Inferior parietal cortex (tissue), 1 donor: ENCODE measurements at regions not wholly inside any gene's neighbourhood (a gene's known extent, or its start where the extent isn't known, plus 50 kb on each side); places are given as distances from the start of the nearest gene placed in this dataset.
"Not testable (repeated sequence)": the region's sequence is repeated elsewhere in the genome, so short reads cannot be mapped to it uniquely, and the experiment has no call there.

Experiments used
- DNase-seq: peaks from one replicate; pipeline ENCODE4 v3.0.0-alpha.2; 2016; ENCODE audit errors: extremely low spot score

GRCh38 chr14:99032759-99033158, 239.2 kb downstream of the BCL11B start:
- no peak for DNase-seq

GRCh38 chr14:99033951-99034350, 238.0 kb downstream of the BCL11B start:
- DNase-seq, result no peak

GRCh38 chr14:99034711-99035171, 237.3 kb downstream of the BCL11B start:
- DNase-seq, result no peak

- peak; percentile 8 for DNase-seq
Observed at GRCh38 chr14:99035268-99035667, 236.7 kb downstream of the BCL11B start.

DNA sequence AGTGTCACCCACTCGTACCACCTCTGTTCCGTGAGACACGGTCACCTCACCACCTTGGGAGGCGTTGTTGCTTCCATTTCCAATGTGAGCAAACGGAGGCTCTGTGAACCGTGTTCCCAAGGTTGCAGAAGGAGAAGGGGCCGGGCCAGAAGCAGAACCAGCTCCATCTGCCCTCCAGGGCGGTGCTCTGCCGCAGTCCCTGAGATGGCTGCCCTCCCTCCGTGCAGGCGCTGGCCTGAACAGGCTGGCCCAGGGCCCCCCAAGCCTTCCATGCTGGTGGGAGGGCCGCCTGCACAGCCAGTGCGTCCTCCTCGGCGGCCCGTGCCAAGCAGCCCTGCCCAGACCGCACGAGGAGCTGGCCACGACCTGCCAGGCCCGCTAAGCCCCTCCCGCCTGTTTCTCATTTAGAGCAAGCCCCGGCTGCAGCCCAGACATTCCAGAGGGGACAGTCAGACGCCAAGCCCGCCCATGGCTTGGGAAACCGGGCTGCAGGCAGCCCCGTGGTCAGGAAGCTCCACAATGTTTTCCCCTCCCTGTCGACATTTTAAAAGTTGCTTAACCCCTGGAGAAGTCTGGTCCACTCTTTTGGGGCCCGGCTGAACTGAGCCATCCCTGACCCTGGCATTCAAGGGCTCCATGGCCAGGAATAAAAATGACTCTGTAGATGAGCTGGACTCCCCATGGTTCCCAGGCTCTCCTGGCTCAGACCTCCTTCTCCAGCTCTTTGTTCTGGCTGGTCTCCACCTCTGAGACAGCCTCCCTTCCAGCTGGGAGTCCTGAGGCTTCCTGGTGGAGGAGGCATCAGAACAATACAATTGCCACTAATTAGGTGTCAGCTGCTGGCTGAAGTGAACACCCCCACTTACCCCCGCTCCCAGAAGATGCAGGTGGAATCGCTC, 236.0 kb downstream of the BCL11B start:
- DNase-seq, result no peak

DNA sequence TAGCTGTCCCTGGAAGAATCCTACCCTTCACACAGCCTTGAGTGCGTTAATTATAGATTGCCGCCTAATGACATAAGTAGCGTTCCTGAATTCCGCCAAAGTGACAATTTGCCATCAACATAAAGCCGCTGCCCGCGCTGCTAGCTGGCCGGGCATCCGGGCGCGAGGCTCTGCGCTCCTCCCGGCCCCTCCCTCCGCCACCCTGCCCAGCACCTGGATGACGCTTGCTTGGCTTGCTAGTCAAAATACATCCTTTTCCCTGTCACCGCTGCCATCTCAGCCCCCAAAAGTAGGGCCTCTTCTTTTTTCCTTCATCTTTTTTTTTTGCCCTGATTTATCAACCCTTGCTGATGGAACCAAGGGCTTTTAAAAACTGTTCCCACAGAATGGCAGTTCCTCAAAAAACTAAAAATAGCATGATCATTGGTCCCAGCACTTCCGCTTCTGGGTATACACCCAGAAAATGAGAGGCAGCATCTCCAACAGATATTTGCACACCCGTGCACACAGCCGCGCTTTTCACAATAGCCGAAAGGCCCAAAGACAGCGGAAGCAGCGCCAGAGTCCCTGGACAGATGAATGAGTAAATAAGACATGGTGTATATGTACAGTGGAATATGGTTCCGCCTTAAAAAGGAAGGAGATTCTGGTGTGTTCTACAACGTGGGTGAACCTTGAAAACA, 235.2 kb downstream of the BCL11B start:
- no peak for DNase-seq

- not testable (repeated sequence) for DNase-seq
Observed at GRCh38 chr14:99037326-99037725, 234.7 kb downstream of the BCL11B start.

DNA sequence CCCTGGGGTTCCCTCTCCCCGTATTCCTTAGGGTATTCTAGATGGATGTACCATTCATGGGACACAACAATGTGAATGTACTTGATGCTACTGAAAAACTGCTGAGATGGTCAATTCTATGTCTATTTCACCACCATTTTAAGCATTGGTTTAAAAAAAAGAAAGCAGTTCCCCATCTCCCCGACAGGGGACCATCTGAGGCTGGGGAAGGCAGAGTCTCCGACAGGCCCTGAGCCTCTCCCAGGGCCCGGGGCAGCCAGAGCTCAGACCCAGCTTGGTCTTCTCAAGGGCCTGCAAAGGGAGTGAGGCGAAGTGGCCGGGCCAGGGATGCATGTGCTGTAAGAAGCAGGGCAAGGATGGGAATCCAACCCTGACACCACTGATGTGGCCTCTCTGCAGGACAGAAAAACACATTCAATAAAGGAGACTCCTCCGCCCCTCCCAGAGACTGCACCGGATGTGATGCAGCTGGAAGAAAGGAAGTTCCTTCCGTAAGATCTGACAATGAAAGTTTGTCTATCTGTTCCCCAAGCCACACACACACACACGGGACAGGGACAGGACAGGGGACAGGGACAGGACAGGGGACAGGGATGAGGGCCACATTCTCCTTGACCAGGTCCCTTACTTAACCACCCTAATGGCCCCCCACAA, 234.1 kb downstream of the BCL11B start:
- DNase-seq, result no peak

DNA sequence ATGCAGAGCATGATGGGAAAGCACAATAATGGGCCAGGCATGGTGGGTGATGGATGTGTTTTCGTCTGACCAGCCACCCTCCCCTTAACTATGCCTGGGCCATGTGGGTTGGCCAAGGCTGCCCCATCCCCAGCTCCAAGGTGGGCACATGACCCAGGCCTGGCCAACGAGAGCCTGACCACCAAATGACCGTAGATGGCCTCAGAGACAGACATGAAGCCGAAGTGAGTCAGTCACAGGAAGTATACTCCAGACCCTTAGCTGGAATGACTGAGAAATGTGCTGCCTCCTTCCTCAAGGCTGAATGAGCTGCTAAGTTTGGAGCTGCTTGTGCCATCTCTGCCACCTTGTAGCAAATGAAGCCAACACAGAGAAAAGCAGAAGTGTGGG, 233.6 kb downstream of the BCL11B start:
- no peak for DNase-seq

DNA sequence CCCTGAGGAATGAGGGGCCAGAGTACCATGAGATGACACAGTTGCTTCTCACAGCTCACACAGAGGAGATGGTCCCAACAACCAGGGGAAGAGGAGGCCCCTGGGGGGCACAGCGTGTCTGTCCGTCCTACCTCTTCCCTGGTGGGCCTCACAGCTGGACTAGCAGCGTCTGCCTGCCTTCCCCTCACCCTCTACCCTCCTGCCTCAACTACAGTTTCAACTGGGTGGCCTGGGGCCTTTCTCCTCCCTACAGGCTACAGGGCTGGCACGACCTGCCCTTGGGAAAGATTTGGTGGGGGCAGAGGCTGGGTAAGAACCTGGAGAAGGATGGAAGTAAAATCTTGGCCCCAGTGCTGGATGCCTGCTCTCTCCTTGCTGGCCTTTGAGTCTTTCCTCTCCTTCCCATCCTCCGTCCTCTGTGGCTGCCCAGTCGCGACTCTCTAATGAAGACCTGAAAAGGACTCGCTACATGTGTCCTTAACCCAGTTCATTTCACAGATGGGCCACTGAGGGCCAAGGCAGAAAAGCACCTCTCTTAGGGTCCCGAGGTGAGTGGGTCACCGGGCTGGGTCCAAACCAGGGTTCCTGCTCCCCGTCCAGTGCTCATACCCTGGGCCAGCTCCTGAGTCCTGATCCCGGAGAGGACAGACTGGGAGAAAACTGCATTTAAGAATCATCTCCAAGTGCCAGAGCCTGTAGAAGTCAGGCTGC, 232.5 kb downstream of the BCL11B start:
- DNase-seq, result no peak

DNA sequence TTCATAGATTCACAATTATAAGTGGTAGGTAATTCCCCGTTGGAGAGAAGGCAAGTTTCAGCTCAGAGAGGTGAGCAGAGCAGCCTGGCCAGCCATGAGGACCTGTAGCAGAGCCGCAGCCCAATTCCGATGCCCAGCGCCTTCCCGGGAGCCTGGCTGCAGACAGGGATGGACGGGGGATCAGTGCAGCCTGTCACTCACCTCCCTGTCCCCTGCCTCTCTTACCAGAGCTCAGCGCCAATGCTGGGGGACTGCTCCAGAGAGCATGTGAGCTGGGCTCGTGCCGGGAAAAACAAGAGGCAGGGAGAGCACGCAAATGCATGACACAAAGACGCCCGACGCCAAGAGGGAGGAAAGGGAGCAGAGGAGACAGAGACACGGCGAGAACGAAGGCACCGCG, 231.9 kb downstream of the BCL11B start:
- no peak for DNase-seq

GRCh38 chr14:99040711-99041110, 231.3 kb downstream of the BCL11B start:
- DNase-seq, result no peak

- DNase-seq, result no peak
Observed at GRCh38 chr14:99041141-99041819, 230.7 kb downstream of the BCL11B start.

DNA sequence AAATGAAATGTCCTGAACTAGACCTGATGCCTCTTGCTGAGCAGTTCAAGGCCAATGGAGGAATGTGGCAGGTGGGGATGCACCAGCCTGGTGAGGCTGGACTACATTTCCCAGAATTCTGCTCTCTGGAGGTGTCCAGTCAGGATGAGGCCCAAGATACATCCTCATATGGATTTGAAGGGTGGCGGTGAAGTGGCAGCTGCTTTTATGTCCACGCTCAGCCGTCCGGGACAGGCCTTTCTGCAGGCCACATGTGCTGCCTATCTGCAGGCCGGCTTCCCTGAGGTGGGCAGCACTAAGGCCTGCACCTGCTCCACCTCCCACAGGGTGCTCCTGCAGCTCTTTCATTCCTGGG, 230.2 kb downstream of the BCL11B start:
- DNase-seq, result no peak

DNA sequence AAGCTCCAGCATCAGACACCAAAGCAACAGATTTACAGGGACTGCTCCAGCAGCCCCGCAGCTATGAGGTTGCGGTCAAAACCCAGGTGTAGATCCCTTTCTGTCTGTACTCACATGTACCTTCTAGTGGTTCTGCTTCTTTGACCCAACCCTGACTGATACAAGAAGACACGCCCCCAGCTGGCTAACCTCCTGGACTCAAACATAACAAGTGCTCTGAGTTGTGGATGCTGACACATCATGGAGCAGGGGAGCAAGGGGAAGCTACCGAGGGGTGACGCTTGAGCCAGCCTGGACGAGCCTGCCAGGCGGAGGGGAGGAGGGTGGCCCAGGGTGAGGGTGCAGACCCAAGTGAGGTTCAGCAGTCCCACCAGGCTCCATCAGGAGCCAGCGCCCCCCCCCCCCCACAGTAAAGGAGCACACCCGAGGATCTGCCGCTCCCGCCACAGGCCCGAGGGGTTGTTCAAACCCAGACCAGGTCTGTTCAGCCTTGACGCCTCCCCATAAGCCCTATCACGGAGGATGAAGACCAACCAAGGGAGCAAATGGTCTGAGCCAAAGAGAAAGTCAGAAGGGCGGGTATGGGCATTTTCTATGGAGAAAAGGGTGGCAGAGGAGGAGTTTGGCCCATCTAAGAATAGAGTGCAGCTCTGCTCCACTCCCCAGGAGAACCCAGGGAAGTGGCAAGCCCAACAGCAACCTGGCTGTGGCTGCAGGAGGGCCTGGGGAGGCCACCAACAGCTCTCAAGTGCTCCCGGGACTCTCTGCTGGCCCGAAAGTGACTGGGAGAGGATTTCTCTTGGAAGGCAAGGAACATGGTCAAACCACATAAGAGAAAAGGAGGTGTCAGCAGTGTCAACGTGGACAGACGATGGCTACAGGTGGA, 229.4 kb downstream of the BCL11B start:
- DNase-seq, result no peak

- DNase-seq, result no peak
Observed at GRCh38 chr14:99043267-99043615, 228.8 kb downstream of the BCL11B start.

DNA sequence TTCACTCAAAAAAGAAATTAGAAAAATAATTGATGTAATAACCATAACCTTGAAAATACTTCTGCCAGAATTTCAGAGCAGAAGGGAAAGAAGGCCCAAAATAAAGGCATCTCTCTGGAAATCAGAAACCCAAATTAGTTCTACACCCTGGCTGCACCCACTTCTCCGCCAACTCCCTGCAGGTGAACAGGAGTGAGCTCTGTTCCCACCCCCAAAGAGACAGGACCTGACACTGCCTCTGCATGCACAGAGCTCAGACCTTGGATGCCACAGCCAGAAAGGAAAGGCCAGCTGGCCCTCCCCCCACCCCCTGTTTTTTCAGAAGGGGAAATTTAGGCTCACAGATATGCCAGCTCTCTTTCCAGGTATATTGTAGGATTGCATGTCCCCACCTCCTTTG, 228.2 kb downstream of the BCL11B start:
- no peak for DNase-seq

DNA sequence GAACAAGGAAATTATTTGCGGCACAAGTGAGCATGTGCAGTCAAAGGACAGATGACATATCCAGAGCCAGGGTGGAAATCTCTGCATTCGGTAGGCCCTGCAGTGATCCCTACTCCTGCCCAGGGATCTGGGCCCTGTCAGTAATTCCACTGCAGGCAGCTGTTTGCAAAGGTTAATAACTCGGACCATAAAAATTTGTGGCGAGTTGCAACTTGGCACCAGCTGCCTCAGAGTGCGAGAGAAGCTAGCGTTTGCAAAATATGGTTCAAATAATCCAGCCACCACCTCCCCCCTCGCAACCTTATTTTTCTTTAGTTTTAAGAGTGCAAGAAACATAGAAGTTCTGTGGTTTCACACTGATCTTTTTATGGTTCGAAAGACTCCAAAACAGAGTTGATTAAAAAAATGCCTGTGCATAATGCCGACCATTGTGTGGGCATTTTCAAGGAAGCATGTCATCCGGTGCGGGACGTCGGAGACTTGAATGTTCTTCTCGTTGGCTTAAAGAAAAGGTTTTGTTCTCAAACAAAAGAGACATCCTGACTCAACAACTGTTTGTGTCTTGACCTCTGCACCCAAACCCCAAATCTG, 224.5 kb downstream of the BCL11B start:
- no peak for DNase-seq

DNA sequence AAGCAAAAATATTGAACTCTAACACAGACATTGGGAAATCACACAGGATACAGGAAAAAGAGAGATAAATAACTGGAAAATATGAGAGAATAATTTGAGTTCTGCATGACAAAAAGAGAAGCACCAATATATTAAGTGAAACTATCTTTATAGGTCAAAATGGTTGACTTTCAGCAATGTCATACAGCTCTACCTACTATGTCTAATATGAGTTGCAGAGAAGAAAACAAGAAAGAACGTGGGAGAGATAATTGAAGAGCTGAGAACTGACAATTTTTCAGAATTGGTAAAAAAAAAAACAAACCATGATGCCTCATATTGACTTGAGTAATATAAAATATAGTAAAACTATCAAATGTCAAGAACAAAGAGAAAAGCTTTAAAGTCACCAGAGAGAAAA, 221.7 kb downstream of the BCL11B start:
- DNase-seq, result no peak

DNA sequence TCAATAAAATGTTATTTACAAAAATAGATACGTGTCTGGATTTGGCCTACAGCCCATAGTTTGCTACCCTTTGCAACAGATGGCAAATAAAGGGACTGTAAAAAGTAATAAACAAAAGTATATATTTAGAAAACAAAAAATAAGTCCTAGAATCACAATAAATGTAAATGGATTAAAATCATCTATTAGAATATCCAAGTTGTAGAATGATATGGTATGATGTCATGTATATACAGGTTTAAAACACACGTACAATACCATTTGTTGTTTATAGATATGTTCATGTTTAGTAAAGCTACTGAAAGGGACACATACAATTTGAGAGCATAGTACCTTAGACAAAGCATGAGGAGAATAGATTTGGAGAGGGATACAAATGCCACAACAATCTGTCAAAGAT, 219.5 kb downstream of the BCL11B start:
- no peak for DNase-seq
